ENCODE measurements at regions not wholly inside any gene's neighbourhood (a gene's known extent, or its start where the extent isn't known, plus 50 kb on each side); places are given as distances from the start of the nearest gene placed in this dataset.

- TF ChIP-seq POU5F1 (IDR thresholded peaks at IDR 0.05; ENCODE audit: borderline replicate concordance, low read depth, low read length, partially characterized antibody) (no peak), ZNF830 (CRISPR knock-in tag; IDR thresholded peaks at IDR 0.05) (no peak), HNRNPL (IDR thresholded peaks at IDR 0.05; ENCODE audit: low read depth, low read length) (no peak), HMG20B (CRISPR knock-in tag; IDR thresholded peaks at IDR 0.05) (no peak), ZNF232 (CRISPR knock-in tag; IDR thresholded peaks at IDR 0.05) (no peak), PHTF2 (CRISPR knock-in tag; IDR thresholded peaks at IDR 0.05) (no peak), MITF (IDR thresholded peaks at IDR 0.05) (no peak), ZNF589 (CRISPR knock-in tag; IDR thresholded peaks at IDR 0.05; ENCODE audit: low read depth) (no peak), BHLHE40 (IDR thresholded peaks at IDR 0.05; ENCODE audit: low read length) (no peak), HBP1 (CRISPR knock-in tag; IDR thresholded peaks at IDR 0.05) (no peak), ZSCAN32 (CRISPR knock-in tag; IDR thresholded peaks at IDR 0.05) (no peak), ATF2 (CRISPR knock-in tag; IDR thresholded peaks at IDR 0.05) (no peak), ZSCAN29 (IDR thresholded peaks at IDR 0.05) (no peak), ZNF639 (CRISPR knock-in tag; conservative IDR thresholded peaks at IDR 0.05 in 1 of 2, IDR thresholded peaks at IDR 0.05 in 1 of 2) (no peak), SP1 (CRISPR knock-in tag; IDR thresholded peaks at IDR 0.05) (no peak), PPARD (CRISPR knock-in tag; IDR thresholded peaks at IDR 0.05) (no peak), HDAC8 (tag; IDR thresholded peaks at IDR 0.05) (no peak), NBN (IDR thresholded peaks at IDR 0.05; ENCODE audit: low read depth) (no peak), ZFP1 (CRISPR knock-in tag; IDR thresholded peaks at IDR 0.05) (no peak)
- H3K27ac ChIP-seq (ENCODE audit: extremely low read depth, low read depth, low read length) = no peak overlapping the region
- ATAC-seq (no peak), DNase-seq (ENCODE audit: extremely low read depth in 1 of 4, low spot score in 3 of 4) (no peak), FAIRE-seq (no peak)
- BruUV-seq (replicated peaks) = no TSS peak
- H3K27me3 ChIP-seq (ENCODE audit: control insufficient read depth in 2 of 2, insufficient read depth in 2 of 2, low read length in 2 of 2) = no peaks in the 10 kb centered on the region
- no peaks in the 10 kb centered on the region for H3K36me3 ChIP-seq (ENCODE audit: control insufficient read depth, insufficient read depth, low read length)
- H3K9me3 ChIP-seq (replicated peaks; ENCODE audit: control insufficient read depth, insufficient read depth, low read depth, low read length) = no peaks in the 10 kb centered on the region
- H3K9me1 ChIP-seq (ENCODE audit: control insufficient read depth, insufficient read depth, low read length) = no peaks in the 10 kb centered on the region
- H3K4me1 ChIP-seq (replicated peaks in 1 of 2; ENCODE audit: control insufficient read depth in 2 of 2, insufficient read depth in 2 of 2, low read length in 2 of 2) = no peaks in the 10 kb centered on the region
- H2AFZ ChIP-seq (ENCODE audit: low read depth, low read length) = no peak overlapping the region
- no peaks in the 10 kb centered on the region for H3K79me2 ChIP-seq (ENCODE audit: control insufficient read depth, insufficient read depth, low read length)
- H4K20me1 ChIP-seq (replicated peaks; ENCODE audit: control insufficient read depth, insufficient read depth, low read length) = no peaks in the 10 kb centered on the region
- POLR2A ChIA-PET = no interaction called here
- 0% methylated on average over 2 of the region's 2 CpGs for WGBS (ENCODE audit: insufficient coverage, low coverage, missing lambda C conversion rate)
- H3K4me2 ChIP-seq (ENCODE audit: insufficient read depth, low read length) = no peak overlapping the region
- in situ Hi-C loops (cut with MboI) = no loop called here
- H3K4me3 ChIP-seq = no peak overlapping the region
- no peak overlapping the region for H3K9ac ChIP-seq (ENCODE audit: insufficient read depth in 1 of 2, low read depth in 2 of 2, low read length in 2 of 2)
- CTCF ChIA-PET (ENCODE audit: low intra/inter-chr PET ratio) = no interaction called here
- intact Hi-C loops (cut with micrococcal nuclease) = no loop called here
These were observed 362.6 kb upstream of the SMIM21 start for GRCh38 chr18:75790111-75790510.

All from K562 (cell line).